Keratinocyte (primary cell): ENCODE measurements at regions not wholly inside any gene's neighbourhood (a gene's known extent, or its start where the extent isn't known, plus 50 kb on each side); places are given as distances from the start of the nearest gene placed in this dataset.
"Not testable (repeated sequence)": the region's sequence is repeated elsewhere in the genome, so short reads cannot be mapped to it uniquely, and the experiment has no call there.

Experiments
- DNase-seq: peaks from one replicate; pipeline ENCODE4 v3.0.0-alpha.2; 2011; ENCODE audit warnings: low read depth, missing footprints, low spot score
- FAIRE-seq: peaks from 2 replicates; lab custom pipeline; 2011; peaks lifted over from hg19 to GRCh38; lab: Jason Lieb, UNC
- H2AFZ ChIP-seq: 2 replicates; pipeline ENCODE4 v1.6.0; 2012; ENCODE audit warnings: low read length, control low read depth, inconsistent platforms; ENCODE audit not compliant: control insufficient read depth
- H3K27ac ChIP-seq: 2 replicates; pipeline ENCODE4 v1.5.1; 2011; ENCODE audit warnings: low read length; ENCODE audit not compliant: control insufficient read depth, insufficient read depth
- H3K27me3 ChIP-seq: 3 replicates; pipeline ENCODE4 v1.6.0; 2011; ENCODE audit warnings: low read length; ENCODE audit not compliant: control insufficient read depth, insufficient read depth; ENCODE audit errors: extremely low read depth
- H3K36me3 ChIP-seq, 2 experiments: 2 replicates in 1 of 2; 3 replicates in 1 of 2; pipeline ENCODE4 v1.5.1; 2011; ENCODE audit warnings: low read length in 2 of 2, mild to moderate bottlenecking in 1 of 2; ENCODE audit not compliant: control insufficient read depth in 2 of 2, insufficient read depth in 2 of 2; ENCODE audit errors: extremely low read depth in 1 of 2
- H3K4me1 ChIP-seq: 3 replicates; pipeline ENCODE4 v1.5.1; 2011; ENCODE audit warnings: low read length; ENCODE audit not compliant: control insufficient read depth, insufficient read depth; ENCODE audit errors: extremely low read depth
- H3K4me2 ChIP-seq: 3 replicates; pipeline ENCODE4 v1.6.0; 2011; ENCODE audit warnings: low read depth, low read length; ENCODE audit not compliant: control insufficient read depth, insufficient read depth; ENCODE audit errors: extremely low read depth
- H3K4me3 ChIP-seq, 3 experiments: fragments of 200-600 bp in 1 of 3; sonication (generic) in 1 of 3; 2 replicates in 2 of 3; 3 replicates in 1 of 3; pipeline ENCODE4 v1.5.1; 2011 to 2016; ENCODE audit warnings: low read length in 3 of 3, mild to moderate bottlenecking in 3 of 3, control low read depth in 2 of 3, inconsistent platforms in 1 of 3, low read depth in 1 of 3, mixed read lengths in 1 of 3, mixed run types in 1 of 3, moderate library complexity in 1 of 3; ENCODE audit not compliant: control insufficient read depth in 2 of 3, insufficient read depth in 2 of 3; ENCODE audit errors: extremely low read depth in 1 of 3
- H3K79me2 ChIP-seq: 2 replicates; pipeline ENCODE4 v1.6.0; 2012; ENCODE audit warnings: low read length; ENCODE audit not compliant: control insufficient read depth, insufficient read depth
- H3K9ac ChIP-seq: 3 replicates; pipeline ENCODE4 v1.6.0; 2011; ENCODE audit warnings: low read length; ENCODE audit not compliant: control insufficient read depth, insufficient read depth; ENCODE audit errors: extremely low read depth
- H3K9me1 ChIP-seq: 3 replicates; pipeline ENCODE4 v1.6.0; 2011; ENCODE audit warnings: low read length; ENCODE audit not compliant: control insufficient read depth, insufficient read depth; ENCODE audit errors: extremely low read depth
- H3K9me3 ChIP-seq: 2 replicates; pipeline ENCODE4 v1.5.1; 2012; ENCODE audit warnings: low read depth, low read length; ENCODE audit not compliant: control insufficient read depth
- H4K20me1 ChIP-seq: 3 replicates; pipeline ENCODE4 v1.6.0; 2011; ENCODE audit warnings: low read length; ENCODE audit not compliant: control insufficient read depth, insufficient read depth; ENCODE audit errors: extremely low read depth
- CTCF ChIP-seq, 3 experiments: IDR thresholded peaks in 1 of 3; conservative IDR thresholded peaks in 1 of 3; optimal IDR thresholded peaks in 1 of 3; 2 replicates in 2 of 3; 3 replicates in 1 of 3; pipeline versions ENCODE3 to v1.5.1; 2011; ENCODE audit warnings: low read length in 3 of 3, mild to moderate bottlenecking in 3 of 3, moderate library complexity in 2 of 3, control low read depth in 1 of 3, inconsistent platforms in 1 of 3; ENCODE audit not compliant: insufficient read depth in 2 of 3; ENCODE audit errors: extremely low read depth in 1 of 3
- EZH2 ChIP-seq: IDR thresholded peaks from one replicate; pipeline ENCODE4 v1.6.1; 2012; ENCODE audit warnings: inconsistent platforms, mild to moderate bottlenecking, low read length, moderate library complexity
- dilution Hi-C: fragments of 300-500 bp; cut with MboI; formaldehyde crosslinking; loops from one replicate; pipeline ENCODE4 v1.7.0; 2020; ENCODE audit warnings: low sequenced_read_pairs; ENCODE audit not compliant: extremely low pct_ligation_motif_present

GRCh38 chr20:53788253-53789022 lies 194.8 kb upstream of the ZNF217 start:
- peaks cover 44% of the 10 kb centered on the region for H3K4me1 ChIP-seq
- no peaks in the 10 kb centered on the region for H3K27me3 ChIP-seq
- no peak overlapping the region for H2AFZ ChIP-seq
- H3K4me3 ChIP-seq = no peak overlapping the region
- no peak overlapping the region for H3K4me2 ChIP-seq
- H3K27ac ChIP-seq = no peak overlapping the region
- no peaks in the 10 kb centered on the region for H3K9me1 ChIP-seq
- TF ChIP-seq CTCF (optimal IDR thresholded peaks at IDR 0.05 in 1 of 3, IDR thresholded peaks at IDR 0.05 in 1 of 3, conservative IDR thresholded peaks at IDR 0.05 in 1 of 3; ENCODE audit: extremely low read depth in 1 of 3, insufficient read depth in 2 of 3, low read length in 3 of 3) (no peak), EZH2 (no peak)
- no peaks in the 10 kb centered on the region for H3K79me2 ChIP-seq
- H3K9me3 ChIP-seq = no peaks in the 10 kb centered on the region
- H4K20me1 ChIP-seq = no peaks in the 10 kb centered on the region
- H3K36me3 ChIP-seq = no peaks in the 10 kb centered on the region
- FAIRE-seq (no peak), DNase-seq (no peak)
- no peak overlapping the region for H3K9ac ChIP-seq
- dilution Hi-C loops = no loop called here

DNA sequence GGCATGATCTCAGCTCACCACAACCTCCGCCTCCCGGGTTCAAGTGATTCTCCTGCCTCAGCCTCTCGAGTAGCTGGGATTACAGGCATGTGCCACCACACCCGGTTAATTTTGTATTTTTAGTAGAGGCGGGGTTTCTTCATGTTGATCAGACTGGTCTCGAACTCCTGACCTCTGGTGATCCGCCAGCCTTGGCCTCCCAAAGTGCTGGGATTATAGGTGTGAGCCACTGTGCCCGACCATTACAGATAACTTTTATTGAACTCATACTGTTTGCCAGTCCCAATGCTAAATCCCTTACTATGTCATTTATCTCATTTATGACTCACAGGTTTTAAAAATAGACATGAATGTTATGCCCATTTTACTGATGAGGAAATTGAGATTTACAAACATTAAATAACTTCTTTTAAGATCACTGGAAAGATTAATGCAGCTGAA lies 193.9 kb upstream of the ZNF217 start:
- Histone ChIP-seq H3K27ac (peak overlapping the region; percentile 68), H3K4me1 (peaks cover 44% of the 10 kb centered on the region)
- H4K20me1 ChIP-seq, H3K27me3 ChIP-seq, DNase-seq, H3K4me2 ChIP-seq, H2AFZ ChIP-seq, dilution Hi-C loops, H3K79me2 ChIP-seq, H3K36me3 ChIP-seq, H3K4me3 ChIP-seq, H3K9me3 ChIP-seq, FAIRE-seq, H3K9ac ChIP-seq, H3K9me1 ChIP-seq: not testable (repeated sequence)
